CD4-positive, alpha-beta memory T cell (primary cell): ENCODE measurements at regions not wholly inside any gene's neighbourhood (a gene's known extent, or its start where the extent isn't known, plus 50 kb on each side); places are given as distances from the start of the nearest gene placed in this dataset.
A peak's percentile ranks its signal among the peaks of the same experiment; 100 is the strongest.

Experiments used
- CTCF ChIA-PET: fragments of 350-600 bp; sonication (Branson Sonifier 250); formaldehyde crosslinking; loops from one replicate; lab custom pipeline; 2021; ENCODE audit warnings: inconsistent platforms; ENCODE audit not compliant: partially characterized antibody; lab: Charles Lee
- POLR2A ChIA-PET: fragments of 350-600 bp; sonication (Branson Sonifier 250); formaldehyde crosslinking; loops from one replicate; lab custom pipeline; 2021; ENCODE audit not compliant: partially characterized antibody; lab: Charles Lee
- DNase-seq, 5 donors: peaks; one replicate each; pipeline versions ENCODE4 v3.0.0 to v3.0.0-alpha.2; 2020 to 2022; ENCODE audit warnings: mixed read lengths in 1 of 5
- H3K27ac ChIP-seq: one replicate; pipeline ENCODE4 v1.7.0; 2013; ENCODE audit warnings: low read depth, low read length
- H3K27me3 ChIP-seq: 2 replicates; pipeline ENCODE4 v1.7.0; 2013; ENCODE audit warnings: mild to moderate bottlenecking, low read length, moderate library complexity; ENCODE audit not compliant: insufficient read depth
- H3K36me3 ChIP-seq: 2 replicates; pipeline ENCODE4 v1.7.0; 2013; ENCODE audit warnings: mild to moderate bottlenecking, low read length, moderate library complexity; ENCODE audit not compliant: insufficient read depth
- H3K4me1 ChIP-seq: 2 replicates; pipeline ENCODE4 v1.7.0; 2013; ENCODE audit warnings: mild to moderate bottlenecking, low read length, moderate library complexity; ENCODE audit not compliant: insufficient read depth
- H3K4me3 ChIP-seq, 2 donors: one replicate each; pipeline ENCODE4 v1.7.0; 2013; ENCODE audit warnings: low read length in 2 of 2, mild to moderate bottlenecking in 1 of 2
- H3K9me3 ChIP-seq, 2 donors: one replicate each; pipeline ENCODE4 v1.7.0; 2013; ENCODE audit warnings: low read length in 2 of 2, control low read depth in 1 of 2; ENCODE audit not compliant: control insufficient read depth in 1 of 2
- H3K27ac Mint-ChIP-seq, 7 donors: one replicate each; pipeline ENCODE4 v1.8.0; 2020 to 2021; ENCODE audit warnings: mixed read lengths in 7 of 7, mild to moderate bottlenecking in 6 of 7, inconsistent platforms in 3 of 7, moderate library complexity in 3 of 7
- H3K27me3 Mint-ChIP-seq, 2 donors: one replicate each; pipeline ENCODE4 v1.8.0; 2020 to 2021; ENCODE audit warnings: mixed read lengths in 2 of 2
- H3K36me3 Mint-ChIP-seq, 2 donors: one replicate each; pipeline ENCODE4 v1.8.0; 2020 to 2021; ENCODE audit warnings: mixed read lengths in 2 of 2, inconsistent platforms in 1 of 2, mild to moderate bottlenecking in 1 of 2
- H3K4me1 Mint-ChIP-seq, 4 donors: one replicate each; pipeline ENCODE4 v1.8.0; 2020 to 2021; ENCODE audit warnings: mixed read lengths in 4 of 4, mild to moderate bottlenecking in 1 of 4
- H3K4me3 Mint-ChIP-seq, 8 donors: one replicate each; pipeline ENCODE4 v1.8.0; 2020 to 2021; ENCODE audit warnings: mixed read lengths in 8 of 8, mild to moderate bottlenecking in 7 of 8, moderate library complexity in 6 of 8, inconsistent platforms in 3 of 8
- H3K9me3 Mint-ChIP-seq, 8 donors: one replicate each; pipeline ENCODE4 v1.8.0; 2020 to 2021; ENCODE audit warnings: mixed read lengths in 8 of 8, mild to moderate bottlenecking in 5 of 8, inconsistent platforms in 3 of 8, moderate library complexity in 1 of 8
- intact Hi-C: fragments of 100-400 bp; cut with micrococcal nuclease; formaldehyde crosslinking; loops from one replicate; pipeline ENCODE4 v1.15.1; 2023

GRCh38 chr15:81454024-81454423, 80.0 kb upstream of the TMC3 start:
- no peaks in the 10 kb centered on the region for H3K36me3 ChIP-seq
- intact Hi-C loops, result no loop called here
- Mint-ChIP-seq H3K4me3 (no peak overlapping the region), H3K36me3 (no peaks in the 10 kb centered on the region), H3K9me3 (peaks cover 0 to 13% (median 7%) of the 10 kb centered on the region in 8 donors), H3K4me1 (peaks cover 2 to 6% (median 5%) of the 10 kb centered on the region in 4 donors), H3K27me3 (peaks cover 0 to 13% of the 10 kb centered on the region in 2 donors), H3K27ac (peak overlapping the region in 1 of 7 donors; percentile 22)
- DNase-seq, result no peak
- H3K4me3 ChIP-seq, result no peak overlapping the region
- H3K9me3 ChIP-seq, result no peaks in the 10 kb centered on the region
- no peaks in the 10 kb centered on the region for H3K27me3 ChIP-seq
- H3K27ac ChIP-seq, result no peak overlapping the region
- peaks cover 4% of the 10 kb centered on the region for H3K4me1 ChIP-seq
- ChIA-PET CTCF (no interaction called here), POLR2A (no interaction called here)

- ChIA-PET CTCF (no interaction called here), POLR2A (no interaction called here)
- Histone ChIP-seq H3K4me3 (no peak overlapping the region), H3K27me3 (no peaks in the 10 kb centered on the region), H3K27ac (no peak overlapping the region), H3K4me1 (no peaks in the 10 kb centered on the region), H3K36me3 (no peaks in the 10 kb centered on the region), H3K9me3 (no peaks in the 10 kb centered on the region)
- Mint-ChIP-seq H3K4me1 (peaks cover 0 to 2% (median 0%) of the 10 kb centered on the region in 4 donors), H3K27me3 (peaks cover 1 to 4% of the 10 kb centered on the region in 2 donors), H3K4me3 (no peak overlapping the region), H3K9me3 (peaks cover 0 to 24% (median 5%) of the 10 kb centered on the region in 8 donors), H3K27ac (no peak overlapping the region), H3K36me3 (no peaks in the 10 kb centered on the region)
- DNase-seq, result no peak
- intact Hi-C loops, result no loop called here
These were observed 76.7 kb upstream of the TMC3 start for GRCh38 chr15:81450721-81451120.

GRCh38 chr15:81449836-81450474, 75.9 kb upstream of the TMC3 start:
- intact Hi-C loops, result no loop called here
- no peaks in the 10 kb centered on the region for H3K4me1 ChIP-seq
- no peak for DNase-seq
- H3K9me3 Mint-ChIP-seq, result peaks cover 0 to 30% (median 11%) of the 10 kb centered on the region in 8 donors
- peaks cover 4% of the 10 kb centered on the region for H3K27me3 ChIP-seq
- ChIA-PET CTCF (no interaction called here), POLR2A (no interaction called here)
- H3K4me3 ChIP-seq, result no peak overlapping the region
- H3K27ac ChIP-seq, result no peak overlapping the region
- H3K4me3 Mint-ChIP-seq, result no peak overlapping the region
- no peaks in the 10 kb centered on the region for H3K9me3 ChIP-seq
- peaks cover 0 to 2% (median 0%) of the 10 kb centered on the region in 4 donors for H3K4me1 Mint-ChIP-seq
- H3K27ac Mint-ChIP-seq, result no peak overlapping the region
- no peaks in the 10 kb centered on the region for H3K36me3 ChIP-seq
- H3K27me3 Mint-ChIP-seq, result peaks cover 3 to 4% of the 10 kb centered on the region in 2 donors
- H3K36me3 Mint-ChIP-seq, result no peaks in the 10 kb centered on the region

GRCh38 chr15:81443040-81443820, 69.2 kb upstream of the TMC3 start:
- DNase-seq, result no peak
- ChIA-PET CTCF (no interaction called here), POLR2A (no interaction called here)
- H3K4me1 ChIP-seq, result no peaks in the 10 kb centered on the region
- Mint-ChIP-seq H3K27me3 (peaks cover 20 to 25% of the 10 kb centered on the region in 2 donors), H3K9me3 (peaks cover 0 to 21% (median 9%) of the 10 kb centered on the region in 8 donors), H3K4me3 (no peak overlapping the region), H3K27ac (no peak overlapping the region), H3K4me1 (no peaks in the 10 kb centered on the region), H3K36me3 (no peaks in the 10 kb centered on the region)
- intact Hi-C loops, result no loop called here
- no peak overlapping the region for H3K27ac ChIP-seq
- H3K36me3 ChIP-seq, result no peaks in the 10 kb centered on the region
- H3K9me3 ChIP-seq, result no peaks in the 10 kb centered on the region
- peaks cover 4% of the 10 kb centered on the region for H3K27me3 ChIP-seq
- H3K4me3 ChIP-seq, result no peak overlapping the region

- H3K27ac ChIP-seq, result no peak overlapping the region
- no peaks in the 10 kb centered on the region for H3K4me1 Mint-ChIP-seq
- peaks cover 23 to 25% of the 10 kb centered on the region in 2 donors for H3K27me3 Mint-ChIP-seq
- H3K4me1 ChIP-seq, result no peaks in the 10 kb centered on the region
- H3K36me3 ChIP-seq, result no peaks in the 10 kb centered on the region
- H3K4me3 Mint-ChIP-seq, result no peak overlapping the region
- ChIA-PET POLR2A (no interaction called here), CTCF (no interaction called here)
- no peaks in the 10 kb centered on the region for H3K9me3 ChIP-seq
- intact Hi-C loops, result no loop called here
- no peaks in the 10 kb centered on the region for H3K36me3 Mint-ChIP-seq
- DNase-seq, result no peak
- peaks cover 4% of the 10 kb centered on the region for H3K27me3 ChIP-seq
- H3K27ac Mint-ChIP-seq, result no peak overlapping the region
- H3K9me3 Mint-ChIP-seq, result peaks cover 0 to 17% (median 9%) of the 10 kb centered on the region in 8 donors
- H3K4me3 ChIP-seq, result no peak overlapping the region
These were observed 68.4 kb upstream of the TMC3 start for GRCh38 chr15:81442454-81442853.

GRCh38 chr15:81434851-81435250, 60.8 kb upstream of the TMC3 start:
- Histone ChIP-seq H3K27me3 (no peaks in the 10 kb centered on the region), H3K4me3 (no peak overlapping the region), H3K27ac (no peak overlapping the region), H3K9me3 (no peaks in the 10 kb centered on the region), H3K4me1 (no peaks in the 10 kb centered on the region), H3K36me3 (no peaks in the 10 kb centered on the region)
- POLR2A ChIA-PET, result interaction anchor here (0.6 kb wide), 1 partner anchor 695 kb away, joined by 3 read pairs; no protein-coding TSS in a partner anchor
- CTCF ChIA-PET, result no interaction called here
- intact Hi-C loops, result no loop called here
- no peak overlapping the region for H3K4me3 Mint-ChIP-seq
- peaks cover 2 to 3% of the 10 kb centered on the region in 2 donors for H3K36me3 Mint-ChIP-seq
- DNase-seq, result no peak
- H3K9me3 Mint-ChIP-seq, result peaks cover 2 to 17% (median 14%) of the 10 kb centered on the region in 8 donors
- H3K4me1 Mint-ChIP-seq, result no peaks in the 10 kb centered on the region
- no peak overlapping the region for H3K27ac Mint-ChIP-seq
- H3K27me3 Mint-ChIP-seq, result peaks cover 27 to 31% of the 10 kb centered on the region in 2 donors

GRCh38 chr15:81433462-81433861, 59.4 kb upstream of the TMC3 start:
- intact Hi-C loops, result no loop called here
- ChIA-PET POLR2A (no interaction called here), CTCF (no interaction called here)
- Mint-ChIP-seq H3K9me3 (peaks cover 2 to 19% (median 14%) of the 10 kb centered on the region in 8 donors), H3K27me3 (peaks cover 22 to 33% of the 10 kb centered on the region in 2 donors), H3K4me3 (no peak overlapping the region), H3K36me3 (peaks cover 2 to 3% of the 10 kb centered on the region in 2 donors), H3K4me1 (no peaks in the 10 kb centered on the region), H3K27ac (no peak overlapping the region)
- no peaks in the 10 kb centered on the region for H3K9me3 ChIP-seq
- H3K36me3 ChIP-seq, result no peaks in the 10 kb centered on the region
- no peaks in the 10 kb centered on the region for H3K27me3 ChIP-seq
- H3K27ac ChIP-seq, result no peak overlapping the region
- no peak for DNase-seq
- no peak overlapping the region for H3K4me3 ChIP-seq
- H3K4me1 ChIP-seq, result no peaks in the 10 kb centered on the region
